ENCODE measurements at regions not wholly inside any gene's neighbourhood (a gene's known extent, or its start where the extent isn't known, plus 50 kb on each side); places are given as distances from the start of the nearest gene placed in this dataset.

GRCh38 chr6:145469021-145469420 lies 266.3 kb downstream of the EPM2A start:
- no peak for DNase-seq (ENCODE audit: low read depth)

- DNase-seq (ENCODE audit: low read depth), result no peak
Observed at GRCh38 chr6:145475794-145476396, 259.4 kb downstream of the EPM2A start.

- no peak for DNase-seq (ENCODE audit: low read depth)
Observed at GRCh38 chr6:145480024-145480423, 255.3 kb downstream of the EPM2A start.

- peak; percentile 10 for DNase-seq (ENCODE audit: low read depth)
Observed at GRCh38 chr6:145483191-145483996, 251.9 kb downstream of the EPM2A start.

GRCh38 chr6:145485288-145485687 lies 250.0 kb downstream of the EPM2A start:
- no peak for DNase-seq (ENCODE audit: low read depth)

GRCh38 chr6:145486306-145486705 lies 249.0 kb downstream of the EPM2A start:
- DNase-seq (ENCODE audit: low read depth), result no peak

- DNase-seq (ENCODE audit: low read depth), result no peak
Observed at GRCh38 chr6:145489583-145489982, 245.7 kb downstream of the EPM2A start.

GRCh38 chr6:145490068-145490467 lies 245.3 kb downstream of the EPM2A start:
- DNase-seq (ENCODE audit: low read depth), result no peak

- no peak for DNase-seq (ENCODE audit: low read depth)
Observed at GRCh38 chr6:145491126-145491525, 244.2 kb downstream of the EPM2A start.

- peak; percentile 53 for DNase-seq (ENCODE audit: low read depth)
Observed at GRCh38 chr6:145497006-145497405, 238.3 kb downstream of the EPM2A start.

GRCh38 chr6:145498425-145498824 lies 236.9 kb downstream of the EPM2A start:
- no peak for DNase-seq (ENCODE audit: low read depth)

GRCh38 chr6:145502416-145502815 lies 232.9 kb downstream of the EPM2A start:
- peak; percentile 6 for DNase-seq (ENCODE audit: low read depth)

GRCh38 chr6:145506136-145506535 lies 229.2 kb downstream of the EPM2A start:
- DNase-seq (ENCODE audit: low read depth), result no peak

GRCh38 chr6:145506565-145506964 lies 228.8 kb downstream of the EPM2A start:
- no peak for DNase-seq (ENCODE audit: low read depth)

GRCh38 chr6:145507239-145507638 lies 228.1 kb downstream of the EPM2A start:
- DNase-seq (ENCODE audit: low read depth), result no peak

- no peak for DNase-seq (ENCODE audit: low read depth)
Observed at GRCh38 chr6:145508107-145508506, 227.2 kb downstream of the EPM2A start.

GRCh38 chr6:145517492-145517891 lies 217.8 kb downstream of the EPM2A start:
- DNase-seq (ENCODE audit: low read depth), result no peak

GRCh38 chr6:145525038-145525437 lies 210.3 kb downstream of the EPM2A start:
- no peak for DNase-seq (ENCODE audit: low read depth)

- DNase-seq (ENCODE audit: low read depth), result peak; percentile 48
Observed at GRCh38 chr6:145529582-145529981, 205.7 kb downstream of the EPM2A start.

- no peak for DNase-seq (ENCODE audit: low read depth)
Observed at GRCh38 chr6:145530454-145530853, 204.9 kb downstream of the EPM2A start.

GRCh38 chr6:145531032-145531431 lies 204.3 kb downstream of the EPM2A start:
- no peak for DNase-seq (ENCODE audit: low read depth)

- DNase-seq (ENCODE audit: low read depth), result no peak
Observed at GRCh38 chr6:145531822-145532221, 203.5 kb downstream of the EPM2A start.

- DNase-seq (ENCODE audit: low read depth), result no peak
Observed at GRCh38 chr6:145532361-145532760, 203.0 kb downstream of the EPM2A start.

Measured in RPMI7951 (cell line).